B cell (primary cell): ENCODE measurements at regions not wholly inside any gene's neighbourhood (a gene's known extent, or its start where the extent isn't known, plus 50 kb on each side); places are given as distances from the start of the nearest gene placed in this dataset.

ENCODE experiments used
- ATAC-seq: fragments of 200-7000 bp; cut with Tn5 transposase; one replicate; pipeline ENCODE4 v1.10.0; 2021; ENCODE audit warnings: low read depth, mild to moderate bottlenecking, moderate number of reproducible peaks, moderate library complexity
- CTCF ChIA-PET: fragments of 350-600 bp; sonication (Branson Sonifier 250); formaldehyde crosslinking; loops from one replicate; lab custom pipeline; 2021; ENCODE audit warnings: antibody characterized with exemption, inconsistent platforms; lab: Charles Lee
- POLR2A ChIA-PET: fragments of 350-600 bp; sonication (Branson Sonifier 250); formaldehyde crosslinking; loops from one replicate; lab custom pipeline; 2021; ENCODE audit warnings: antibody characterized with exemption; lab: Charles Lee
- DNase-seq: peaks from one replicate; pipeline ENCODE4 v3.0.0; 2013
- H2AFZ ChIP-seq: 2 replicates; pipeline ENCODE4 v1.6.1; 2012; ENCODE audit warnings: mild to moderate bottlenecking, low read depth, low read length; ENCODE audit not compliant: insufficient read depth, poor library complexity, severe bottlenecking
- H3K27ac ChIP-seq, 2 donors: 1 replicate in 1 of 2; 2 replicates in 1 of 2; pipeline ENCODE4 v1.5.1; 2012 to 2013; ENCODE audit warnings: low read length in 2 of 2, mild to moderate bottlenecking in 2 of 2, moderate library complexity in 1 of 2
- H3K27me3 ChIP-seq, 4 experiments: fragments of 200-600 bp in 1 of 4; sonication (generic) in 1 of 4; replicated peaks in 1 of 4; 1 replicate in 2 of 4; 2 replicates in 2 of 4; pipeline versions ENCODE4 v1.6.1 to v1.7.0; 2013 to 2016; ENCODE audit warnings: low read length in 3 of 4, mild to moderate bottlenecking in 2 of 4, mixed read lengths in 1 of 4, moderate library complexity in 1 of 4; ENCODE audit not compliant: insufficient read depth in 4 of 4, control insufficient read depth in 3 of 4; ENCODE audit errors: control extremely low read depth in 1 of 4
- H3K36me3 ChIP-seq, 2 experiments: replicated peaks in 1 of 2; 1 replicate in 1 of 2; 2 replicates in 1 of 2; pipeline versions ENCODE4 v1.6.1 to v1.7.1; 2013; ENCODE audit warnings: low read length in 1 of 2; ENCODE audit not compliant: insufficient read depth in 2 of 2, control insufficient read depth in 1 of 2; ENCODE audit errors: control extremely low read depth in 1 of 2, extremely low read depth in 1 of 2
- H3K4me1 ChIP-seq, 2 donors: fragments of 200-600 bp in 1 of 2; sonication (generic) in 1 of 2; 1 replicate in 1 of 2; 2 replicates in 1 of 2; pipeline versions ENCODE4 v1.5.1 to v1.6.1; 2013 to 2017; ENCODE audit warnings: low read length in 2 of 2; ENCODE audit not compliant: control insufficient read depth in 2 of 2, insufficient read depth in 2 of 2
- H3K4me2 ChIP-seq: replicated peaks from 2 replicates; pipeline ENCODE3; 2012; ENCODE audit warnings: mild to moderate bottlenecking, low read depth, low read length; ENCODE audit not compliant: poor library complexity, severe bottlenecking
- H3K4me3 ChIP-seq, 5 experiments: fragments of 200-600 bp in 1 of 5; sonication (generic) in 1 of 5; 1 replicate in 3 of 5; 2 replicates in 2 of 5; pipeline versions ENCODE4 v1.5.1 to v1.7.0; 2011 to 2016; ENCODE audit warnings: low read length in 4 of 5, mild to moderate bottlenecking in 4 of 5, low read depth in 2 of 5, control low read depth in 1 of 5, moderate library complexity in 1 of 5; ENCODE audit not compliant: insufficient read depth in 1 of 5; ENCODE audit errors: control extremely low read depth in 1 of 5, extremely low read depth in 1 of 5
- H3K79me2 ChIP-seq: fragments of 200-600 bp; sonication (generic); one replicate; pipeline ENCODE4 v1.6.0; 2016; ENCODE audit warnings: low read length; ENCODE audit not compliant: control insufficient read depth, insufficient read depth
- H3K9ac ChIP-seq: fragments of 200-600 bp; sonication (generic); 2 replicates; pipeline ENCODE4 v1.6.1; 2017; ENCODE audit warnings: mild to moderate bottlenecking, low read length, moderate library complexity
- H3K9me3 ChIP-seq, 3 donors: one replicate each; pipeline versions ENCODE4 v1.6.1 to v1.7.1; 2013; ENCODE audit warnings: low read length in 2 of 3; ENCODE audit not compliant: control insufficient read depth in 2 of 3, insufficient read depth in 1 of 3; ENCODE audit errors: control extremely low read depth in 1 of 3
- H4K20me1 ChIP-seq: 2 replicates; pipeline ENCODE4 v1.6.0; 2012; ENCODE audit warnings: mild to moderate bottlenecking, low read length; ENCODE audit not compliant: insufficient read depth, control insufficient read depth, poor library complexity, severe bottlenecking
- H3K27ac Mint-ChIP-seq: one replicate; pipeline ENCODE4 v1.8.0; 2021; ENCODE audit warnings: mixed read lengths
- H3K27me3 Mint-ChIP-seq: one replicate; pipeline ENCODE4 v1.8.0; 2021; ENCODE audit warnings: mixed read lengths
- H3K4me1 Mint-ChIP-seq: one replicate; pipeline ENCODE4 v1.8.0; 2021; ENCODE audit warnings: mixed read lengths
- H3K4me3 Mint-ChIP-seq: one replicate; pipeline ENCODE4 v1.8.0; 2021; ENCODE audit warnings: mixed read lengths
- H3K9me3 Mint-ChIP-seq: one replicate; pipeline ENCODE4 v1.8.0; 2022; ENCODE audit warnings: mixed read lengths; ENCODE audit not compliant: insufficient read depth
- EZH2 ChIP-seq: IDR thresholded peaks from 2 replicates; pipeline ENCODE4 v1.6.1; 2012; ENCODE audit warnings: borderline replicate concordance, low read depth, mild to moderate bottlenecking, moderate library complexity, low read length; ENCODE audit not compliant: insufficient read depth, poor library complexity, severe bottlenecking
- WGBS: methylation state at CpG from one replicate; pipeline ENCODE4 v1.1.5; 2013; ENCODE audit warnings: missing lambda C conversion rate; ENCODE audit not compliant: insufficient coverage; 5-methylcytosine and 5-hydroxymethylcytosine counted together
- intact Hi-C: fragments of 100-400 bp; cut with micrococcal nuclease; formaldehyde crosslinking; loops from one replicate; pipeline ENCODE4 v1.10.0; 2022
- TF ChIP-seq, protein P1 (sequence below): fragments of 200-600 bp; IDR thresholded peaks from one replicate; pipeline ENCODE4 v1.8.0; 2022; ENCODE audit warnings: antibody characterized with exemption, mild to moderate bottlenecking

DNA sequence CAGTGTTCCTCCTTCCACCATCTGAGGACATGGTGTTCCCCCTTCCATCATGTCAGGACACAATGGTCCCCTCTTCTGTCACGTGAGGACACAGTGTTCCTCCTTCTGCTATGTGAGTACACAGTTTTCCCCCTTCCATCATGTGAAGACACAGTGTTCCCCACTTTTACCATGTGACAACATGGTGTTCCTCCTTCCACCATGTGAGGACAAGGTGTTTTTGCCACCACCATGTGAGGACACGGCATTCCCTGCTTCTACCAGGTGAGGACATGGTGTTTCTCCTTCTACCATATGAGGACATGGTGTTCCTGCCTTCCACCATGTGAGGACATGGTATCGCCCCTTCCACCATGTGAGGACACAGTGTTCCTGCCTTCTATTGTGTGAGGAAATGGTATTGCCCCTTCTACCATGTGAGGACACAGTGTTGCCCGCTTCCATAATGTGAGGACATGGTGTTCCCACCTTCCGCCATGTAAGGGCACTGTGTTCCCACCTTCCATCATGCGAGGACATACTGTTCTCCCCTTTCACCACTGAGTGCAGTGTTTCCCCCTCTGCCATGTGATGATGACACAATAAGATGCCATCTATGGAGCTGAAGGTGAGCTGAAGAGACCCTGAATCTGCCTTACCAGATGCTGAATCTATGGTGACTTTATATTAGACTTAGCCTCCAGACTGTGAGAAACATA lies 132.3 kb downstream of the FCRL5 start:
- H2AFZ ChIP-seq = no peak overlapping the region
- ChIA-PET CTCF (interaction anchor here (0.6 kb wide), 1 partner anchor 442 kb away, joined by 4 read pairs; no protein-coding TSS in a partner anchor), POLR2A (no interaction called here)
- H3K4me3 ChIP-seq = no peak overlapping the region
- peaks cover 0 to 22% (median 4%) of the 10 kb centered on the region in 4 experiments for H3K27me3 ChIP-seq
- no peaks in the 10 kb centered on the region for H4K20me1 ChIP-seq
- no peaks in the 10 kb centered on the region for H3K79me2 ChIP-seq
- Mint-ChIP-seq H3K4me3 (no peak overlapping the region), H3K27me3 (peaks cover 34% of the 10 kb centered on the region), H3K27ac (no peak overlapping the region), H3K4me1 (no peaks in the 10 kb centered on the region), H3K9me3 (no peaks in the 10 kb centered on the region)
- no peak for TF ChIP-seq EZH2
- TF ChIP-seq, protein P1, sequence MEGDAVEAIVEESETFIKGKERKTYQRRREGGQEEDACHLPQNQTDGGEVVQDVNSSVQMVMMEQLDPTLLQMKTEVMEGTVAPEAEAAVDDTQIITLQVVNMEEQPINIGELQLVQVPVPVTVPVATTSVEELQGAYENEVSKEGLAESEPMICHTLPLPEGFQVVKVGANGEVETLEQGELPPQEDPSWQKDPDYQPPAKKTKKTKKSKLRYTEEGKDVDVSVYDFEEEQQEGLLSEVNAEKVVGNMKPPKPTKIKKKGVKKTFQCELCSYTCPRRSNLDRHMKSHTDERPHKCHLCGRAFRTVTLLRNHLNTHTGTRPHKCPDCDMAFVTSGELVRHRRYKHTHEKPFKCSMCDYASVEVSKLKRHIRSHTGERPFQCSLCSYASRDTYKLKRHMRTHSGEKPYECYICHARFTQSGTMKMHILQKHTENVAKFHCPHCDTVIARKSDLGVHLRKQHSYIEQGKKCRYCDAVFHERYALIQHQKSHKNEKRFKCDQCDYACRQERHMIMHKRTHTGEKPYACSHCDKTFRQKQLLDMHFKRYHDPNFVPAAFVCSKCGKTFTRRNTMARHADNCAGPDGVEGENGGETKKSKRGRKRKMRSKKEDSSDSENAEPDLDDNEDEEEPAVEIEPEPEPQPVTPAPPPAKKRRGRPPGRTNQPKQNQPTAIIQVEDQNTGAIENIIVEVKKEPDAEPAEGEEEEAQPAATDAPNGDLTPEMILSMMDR = no peak
- no peaks in the 10 kb centered on the region for H3K36me3 ChIP-seq
- 98% methylated on average over 3 of the region's 6 CpGs for WGBS
- intact Hi-C loops = no loop called here
- no peak for DNase-seq
- no peak overlapping the region for H3K4me2 ChIP-seq
- H3K27ac ChIP-seq = no peak overlapping the region
- no peak overlapping the region for H3K9ac ChIP-seq
- ATAC-seq = no peak
- H3K9me3 ChIP-seq = peaks cover 0 to 6% (median 0%) of the 10 kb centered on the region in 3 donors
- H3K4me1 ChIP-seq = no peaks in the 10 kb centered on the region

DNA sequence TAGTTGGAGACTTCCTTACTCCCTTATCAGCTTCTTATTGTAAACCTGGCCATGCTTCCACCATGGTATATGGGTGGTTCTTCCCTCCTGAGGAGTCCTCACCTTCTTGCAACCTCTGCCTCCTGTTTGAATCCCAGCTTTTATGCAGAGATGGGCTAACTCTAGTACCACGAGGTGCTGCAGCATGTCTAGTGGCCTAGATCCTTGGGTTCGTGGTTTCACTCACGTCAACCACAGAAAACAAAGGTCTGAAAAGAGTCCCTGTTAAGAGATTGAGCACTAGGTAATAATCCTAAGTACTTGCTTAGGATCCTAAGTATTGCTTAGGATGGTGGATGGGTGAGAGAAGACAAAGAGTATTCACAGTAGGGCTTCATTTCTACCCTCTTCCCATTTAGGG lies 133.7 kb downstream of the FCRL5 start:
- Mint-ChIP-seq H3K27me3 (peaks cover 36% of the 10 kb centered on the region), H3K9me3 (no peaks in the 10 kb centered on the region), H3K4me1 (no peaks in the 10 kb centered on the region), H3K27ac (no peak overlapping the region), H3K4me3 (no peak overlapping the region)
- ATAC-seq (no peak), DNase-seq (no peak)
- Histone ChIP-seq H3K9ac (no peak overlapping the region), H3K36me3 (no peaks in the 10 kb centered on the region), H2AFZ (no peak overlapping the region), H3K4me3 (no peak overlapping the region), H3K4me2 (no peak overlapping the region), H3K27ac (no peak overlapping the region), H3K27me3 (peaks cover 0 to 19% (median 4%) of the 10 kb centered on the region in 4 experiments), H4K20me1 (no peaks in the 10 kb centered on the region), H3K79me2 (no peaks in the 10 kb centered on the region), H3K4me1 (no peaks in the 10 kb centered on the region), H3K9me3 (no peaks in the 10 kb centered on the region)
- ChIA-PET POLR2A (no interaction called here), CTCF (no interaction called here)
- 69% methylated on average over 2 of the region's 3 CpGs for WGBS
- intact Hi-C loops = no loop called here
- no peak for TF ChIP-seq EZH2
- TF ChIP-seq, protein P1 = no peak
